Trophoblast cell (in vitro differentiated cells and primary cell): ENCODE measurements at regions not wholly inside any gene's neighbourhood (a gene's known extent, or its start where the extent isn't known, plus 50 kb on each side); places are given as distances from the start of the nearest gene placed in this dataset.

Experiments used
- DNase-seq, 2 donors: peaks; one replicate each; pipeline ENCODE4 v3.0.0-alpha.2; 2016
- H2AFZ ChIP-seq: 2 replicates; pipeline ENCODE4 v1.6.1; 2013; ENCODE audit warnings: low read length, moderate library complexity, mild to moderate bottlenecking; ENCODE audit not compliant: insufficient read depth, poor library complexity
- H2AK5ac ChIP-seq: 2 replicates; pipeline ENCODE4 v1.6.1; 2013; ENCODE audit warnings: mild to moderate bottlenecking, low read length
- H2BK120ac ChIP-seq: 2 replicates; pipeline ENCODE4 v1.6.1; 2013; ENCODE audit warnings: low read length, mild to moderate bottlenecking, moderate library complexity; ENCODE audit not compliant: insufficient read depth, poor library complexity
- H2BK12ac ChIP-seq: 2 replicates; pipeline ENCODE4 v1.6.1; 2013; ENCODE audit warnings: mild to moderate bottlenecking, low read length, moderate library complexity
- H2BK5ac ChIP-seq: 2 replicates; pipeline ENCODE4 v1.6.1; 2013; ENCODE audit warnings: low read length, low read depth, moderate library complexity, mild to moderate bottlenecking; ENCODE audit not compliant: poor library complexity
- H3K14ac ChIP-seq: 2 replicates; pipeline ENCODE4 v1.6.1; 2013; ENCODE audit warnings: mild to moderate bottlenecking, low read length
- H3K18ac ChIP-seq: 2 replicates; pipeline ENCODE4 v1.6.1; 2013; ENCODE audit warnings: mild to moderate bottlenecking, low read length
- H3K23ac ChIP-seq: 2 replicates; pipeline ENCODE4 v1.6.1; 2013; ENCODE audit warnings: low read length
- H3K27ac ChIP-seq: 2 replicates; pipeline ENCODE4 v1.5.1; 2013; ENCODE audit warnings: low read depth, mild to moderate bottlenecking, inconsistent platforms, low read length, moderate library complexity
- H3K27me3 ChIP-seq: 2 replicates; pipeline ENCODE4 v1.6.1; 2013; ENCODE audit warnings: inconsistent platforms, mild to moderate bottlenecking, low read length, moderate library complexity; ENCODE audit not compliant: insufficient read depth
- H3K36me3 ChIP-seq, 2 experiments: 1 replicate in 1 of 2; 2 replicates in 1 of 2; pipeline ENCODE4 v1.6.1; 2013; ENCODE audit warnings: low read length in 2 of 2, mild to moderate bottlenecking in 2 of 2, moderate library complexity in 1 of 2; ENCODE audit not compliant: insufficient read depth in 2 of 2, control insufficient read depth in 1 of 2
- H3K4ac ChIP-seq: 2 replicates; pipeline ENCODE4 v1.6.1; 2013; ENCODE audit warnings: low read depth, mild to moderate bottlenecking, low read length, moderate library complexity
- H3K4me1 ChIP-seq, 2 experiments: 1 replicate in 1 of 2; 2 replicates in 1 of 2; pipeline ENCODE4 v1.6.1; 2013; ENCODE audit warnings: low read length in 2 of 2, mild to moderate bottlenecking in 2 of 2, moderate library complexity in 1 of 2; ENCODE audit not compliant: insufficient read depth in 2 of 2, control insufficient read depth in 1 of 2
- H3K4me2 ChIP-seq: 2 replicates; pipeline ENCODE4 v1.6.1; 2013; ENCODE audit warnings: inconsistent platforms, mild to moderate bottlenecking, low read length, moderate library complexity
- H3K4me3 ChIP-seq: 2 replicates; pipeline ENCODE4 v1.5.1; 2013; ENCODE audit warnings: mild to moderate bottlenecking, low read depth, low read length, inconsistent platforms
- H3K79me1 ChIP-seq: one replicate; pipeline ENCODE4 v1.6.1; 2013; ENCODE audit warnings: low read length
- H3K79me2 ChIP-seq: 2 replicates; pipeline ENCODE4 v1.6.1; 2013; ENCODE audit warnings: low read length, mild to moderate bottlenecking; ENCODE audit not compliant: control insufficient read depth, insufficient read depth, poor library complexity
- H3K9ac ChIP-seq: 2 replicates; pipeline ENCODE4 v1.6.1; 2013; ENCODE audit warnings: mild to moderate bottlenecking, low read length
- H3K9me3 ChIP-seq: 2 replicates; pipeline ENCODE4 v1.6.1; 2013; ENCODE audit warnings: low read depth, mild to moderate bottlenecking, control low read depth, inconsistent platforms, low read length; ENCODE audit not compliant: insufficient read depth
- H4K12ac ChIP-seq: 2 replicates; pipeline ENCODE4 v1.6.1; 2013; ENCODE audit warnings: low read depth, mild to moderate bottlenecking, low read length, moderate library complexity
- H4K8ac ChIP-seq: 2 replicates; pipeline ENCODE4 v1.6.1; 2013; ENCODE audit warnings: low read depth, mild to moderate bottlenecking, low read length, moderate library complexity
- H4K91ac ChIP-seq: one replicate; pipeline ENCODE4 v1.6.1; 2013; ENCODE audit warnings: low read depth, mild to moderate bottlenecking, low read length, moderate library complexity
- WGBS: extraction: QIAGEN DNeasy Blood & Tissue Kit; methylation state at CpG from one replicate; pipeline ENCODE4 v1.1.7; 2013; ENCODE audit warnings: missing lambda C conversion rate; ENCODE audit not compliant: insufficient read length, insufficient coverage; ENCODE audit errors: extremely low coverage; 5-methylcytosine and 5-hydroxymethylcytosine counted together

DNA sequence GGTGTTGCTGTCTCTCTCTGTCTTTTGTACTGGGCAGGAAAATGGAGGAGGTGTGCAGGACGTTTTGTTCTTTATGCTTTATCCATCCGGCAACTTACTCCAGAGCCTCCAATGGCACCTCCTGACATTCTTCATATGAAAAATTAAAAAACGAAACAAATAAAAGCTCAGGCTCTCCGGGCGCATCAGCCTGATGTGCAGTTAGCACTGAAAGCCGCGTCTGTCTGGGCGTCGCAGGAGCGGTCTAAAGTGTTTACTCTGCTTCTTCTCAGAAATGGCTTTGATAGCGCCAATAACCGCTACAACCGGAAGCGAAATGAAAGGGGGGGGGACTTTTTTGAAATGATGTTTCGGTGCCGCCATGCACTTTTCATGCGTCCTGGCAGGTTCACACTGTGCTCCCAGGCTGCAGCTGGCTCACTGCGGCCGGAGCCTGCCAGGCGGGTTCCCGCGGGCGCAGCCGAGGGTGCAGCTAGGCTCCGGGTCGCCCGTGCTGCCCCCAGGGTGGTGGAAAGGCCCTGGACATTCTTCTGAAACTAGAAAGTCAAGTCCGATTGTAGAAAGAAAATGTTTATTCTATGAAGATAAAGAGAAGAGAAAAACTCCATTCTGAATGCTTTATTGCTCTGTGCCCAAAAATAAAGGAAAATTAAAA is 407.7 kb upstream of the IRX1 start:
- no peak for DNase-seq

DNA sequence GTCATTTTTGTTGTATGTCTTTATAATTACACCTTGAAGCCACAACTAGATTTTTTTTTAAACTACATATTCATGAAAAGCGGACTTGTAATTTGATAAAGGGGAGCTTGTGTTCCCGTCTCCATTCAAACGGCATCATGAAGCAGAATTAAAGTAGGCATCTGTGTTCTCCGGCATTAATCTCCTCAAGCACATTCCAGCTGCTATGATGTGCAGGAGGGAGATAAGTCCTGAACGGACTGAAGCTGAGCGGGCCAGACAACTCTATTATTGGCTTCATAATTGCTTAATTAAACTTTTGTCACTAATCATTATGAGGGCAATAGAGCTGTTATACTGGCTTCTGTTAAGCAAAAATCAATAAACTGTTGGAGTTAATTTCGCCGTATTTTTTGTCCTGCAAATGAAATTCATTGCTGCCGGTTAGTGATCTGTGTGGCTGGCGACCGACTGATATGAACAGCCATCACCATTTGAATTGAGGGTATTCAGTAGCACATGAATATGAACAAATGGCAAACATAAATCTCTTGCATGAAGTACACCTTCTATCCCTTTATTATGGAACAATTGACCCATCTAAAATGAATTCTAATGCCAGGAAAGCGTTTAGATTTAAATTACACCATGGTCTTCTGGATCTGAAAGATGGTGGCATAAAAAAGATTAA is 408.8 kb upstream of the IRX1 start:
- no peak for DNase-seq
- whole genome bisulfite sequencing, result no CpG with 5 or more reads among the region's 12 CpGs
- no peaks in the 10 kb centered on the region for H3K27me3 ChIP-seq
- H2BK120ac ChIP-seq, result no peak overlapping the region
- H3K79me1 ChIP-seq, result no peaks in the 10 kb centered on the region
- H2BK5ac ChIP-seq, result no peak overlapping the region
- no peaks in the 10 kb centered on the region for H3K79me2 ChIP-seq
- H3K18ac ChIP-seq, result no peak overlapping the region
- H3K9me3 ChIP-seq, result no peaks in the 10 kb centered on the region
- H2AK5ac ChIP-seq, result no peak overlapping the region
- H3K4ac ChIP-seq, result no peak overlapping the region
- H3K27ac ChIP-seq, result no peak overlapping the region
- H2BK12ac ChIP-seq, result no peak overlapping the region
- H3K36me3 ChIP-seq, result no peaks in the 10 kb centered on the region
- no peak overlapping the region for H3K9ac ChIP-seq
- no peak overlapping the region for H4K8ac ChIP-seq
- no peak overlapping the region for H3K14ac ChIP-seq
- H3K4me3 ChIP-seq, result no peak overlapping the region
- no peak overlapping the region for H4K12ac ChIP-seq
- no peak overlapping the region for H3K4me2 ChIP-seq
- H2AFZ ChIP-seq, result no peak overlapping the region
- no peak overlapping the region for H3K23ac ChIP-seq
- H3K4me1 ChIP-seq, result no peaks in the 10 kb centered on the region
- no peak overlapping the region for H4K91ac ChIP-seq

More for the DNA sequence above, 407.7 kb upstream of the IRX1 start:
- Histone ChIP-seq H3K79me1 (no peaks in the 10 kb centered on the region), H2AK5ac (no peak overlapping the region), H4K12ac (no peak overlapping the region), H2BK12ac (no peak overlapping the region), H3K14ac (no peak overlapping the region), H3K4ac (no peak overlapping the region), H3K4me2 (no peak overlapping the region), H3K18ac (no peak overlapping the region), H2AFZ (no peak overlapping the region), H3K4me3 (no peak overlapping the region), H2BK120ac (no peak overlapping the region), H3K23ac (no peak overlapping the region), H3K36me3 (no peaks in the 10 kb centered on the region), H3K27me3 (no peaks in the 10 kb centered on the region), H3K9me3 (no peaks in the 10 kb centered on the region), H2BK5ac (no peak overlapping the region), H4K8ac (no peak overlapping the region), H3K4me1 (no peaks in the 10 kb centered on the region), H3K9ac (no peak overlapping the region), H4K91ac (no peak overlapping the region), H3K79me2 (no peaks in the 10 kb centered on the region), H3K27ac (no peak overlapping the region)
- no CpG with 5 or more reads among the region's 28 CpGs for WGBS

DNA sequence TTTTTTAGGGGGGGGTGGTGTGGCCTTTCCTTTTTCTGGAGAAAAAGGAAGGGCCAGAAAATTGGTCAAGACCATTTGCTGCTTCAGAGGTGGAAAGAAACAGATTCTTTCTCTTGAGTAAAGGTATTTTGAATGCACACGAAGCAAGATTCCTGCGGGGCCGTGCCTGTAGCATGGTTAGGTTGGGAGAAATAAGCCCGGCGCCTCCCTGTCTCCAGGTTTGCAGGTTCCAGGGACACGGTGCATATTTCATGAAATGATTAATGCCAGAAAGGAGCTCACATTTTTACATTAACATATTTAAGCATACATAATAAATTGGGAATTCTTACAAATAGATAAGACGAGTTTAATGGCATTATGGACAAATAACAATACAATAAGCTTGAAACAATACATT is 409.5 kb upstream of the IRX1 start:
- no peak for DNase-seq
- no peak overlapping the region for H3K4me2 ChIP-seq
- H3K14ac ChIP-seq, result no peak overlapping the region
- no peaks in the 10 kb centered on the region for H3K27me3 ChIP-seq
- no peak overlapping the region for H3K27ac ChIP-seq
- H4K8ac ChIP-seq, result no peak overlapping the region
- no peak overlapping the region for H2BK5ac ChIP-seq
- H3K9ac ChIP-seq, result no peak overlapping the region
- H3K79me1 ChIP-seq, result no peaks in the 10 kb centered on the region
- H3K18ac ChIP-seq, result no peak overlapping the region
- no peak overlapping the region for H2BK12ac ChIP-seq
- H3K23ac ChIP-seq, result no peak overlapping the region
- H2BK120ac ChIP-seq, result no peak overlapping the region
- H3K36me3 ChIP-seq, result no peaks in the 10 kb centered on the region
- H3K9me3 ChIP-seq, result no peaks in the 10 kb centered on the region
- H3K4ac ChIP-seq, result no peak overlapping the region
- no peak overlapping the region for H4K12ac ChIP-seq
- no peak overlapping the region for H3K4me3 ChIP-seq
- WGBS, result no CpG with 5 or more reads among the region's 7 CpGs
- no peaks in the 10 kb centered on the region for H3K79me2 ChIP-seq
- H2AK5ac ChIP-seq, result no peak overlapping the region
- no peak overlapping the region for H4K91ac ChIP-seq
- no peaks in the 10 kb centered on the region for H3K4me1 ChIP-seq
- H2AFZ ChIP-seq, result no peak overlapping the region

DNA sequence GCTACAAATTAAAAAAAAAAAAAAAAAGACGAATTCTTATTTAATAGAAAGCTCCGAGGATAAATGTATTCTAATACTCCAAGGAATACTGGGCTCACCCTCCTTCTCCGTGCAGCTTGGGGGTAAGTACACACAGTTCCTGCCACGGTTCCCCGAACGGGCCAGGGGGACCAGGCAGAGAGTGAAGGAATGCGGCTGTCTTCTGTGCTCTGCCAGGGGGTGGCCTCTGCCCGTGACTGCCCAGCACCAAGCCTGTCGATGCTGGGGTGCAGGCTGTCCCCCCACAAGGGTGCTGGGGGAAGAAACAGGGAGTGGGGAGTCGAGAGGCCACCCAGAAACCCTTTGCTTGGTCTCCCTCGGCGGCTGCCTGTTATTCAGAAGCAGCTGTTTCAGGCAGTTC is 410.1 kb upstream of the IRX1 start:
- no peak overlapping the region for H3K4me2 ChIP-seq
- H2BK5ac ChIP-seq, result no peak overlapping the region
- no peaks in the 10 kb centered on the region for H3K79me1 ChIP-seq
- no peak overlapping the region for H2AFZ ChIP-seq
- no peak overlapping the region for H3K18ac ChIP-seq
- no peaks in the 10 kb centered on the region for H3K27me3 ChIP-seq
- no peak overlapping the region for H3K4me3 ChIP-seq
- no peak overlapping the region for H3K9ac ChIP-seq
- no peak overlapping the region for H3K4ac ChIP-seq
- no peaks in the 10 kb centered on the region for H3K79me2 ChIP-seq
- no peaks in the 10 kb centered on the region for H3K9me3 ChIP-seq
- no peak overlapping the region for H3K27ac ChIP-seq
- no peak overlapping the region for H4K91ac ChIP-seq
- no peak overlapping the region for H4K8ac ChIP-seq
- no peaks in the 10 kb centered on the region for H3K36me3 ChIP-seq
- DNase-seq, result no peak
- H2AK5ac ChIP-seq, result no peak overlapping the region
- no peak overlapping the region for H3K23ac ChIP-seq
- no CpG with 5 or more reads among the region's 12 CpGs for WGBS
- H2BK12ac ChIP-seq, result no peak overlapping the region
- no peak overlapping the region for H2BK120ac ChIP-seq
- H4K12ac ChIP-seq, result no peak overlapping the region
- no peak overlapping the region for H3K14ac ChIP-seq
- no peaks in the 10 kb centered on the region for H3K4me1 ChIP-seq
